ENCODE measurements at regions not wholly inside any gene's neighbourhood (a gene's known extent, or its start where the extent isn't known, plus 50 kb on each side); places are given as distances from the start of the nearest gene placed in this dataset.

GRCh38 chr5:4116834-4117233, 521.2 kb downstream of the IRX1 start:
- ATAC-seq, result no peak
- no peak overlapping the region for H3K27ac Mint-ChIP-seq
- H3K4me3 Mint-ChIP-seq, result no peak overlapping the region
- intact Hi-C loops (cut with micrococcal nuclease), result no loop called here
- no peaks in the 10 kb centered on the region for H3K4me1 ChIP-seq (ENCODE audit: control insufficient read depth in 2 of 2, insufficient read depth in 2 of 2, low read length in 2 of 2)
- H3K36me3 Mint-ChIP-seq, result no peaks in the 10 kb centered on the region
- no peaks in the 10 kb centered on the region for H3K36me3 ChIP-seq (ENCODE audit: control insufficient read depth in 2 of 3, insufficient read depth in 3 of 3, low read length in 3 of 3)
- H3K4me1 Mint-ChIP-seq, result no peaks in the 10 kb centered on the region
- no peak overlapping the region for H3K4me3 ChIP-seq (ENCODE audit: low read length)
- CTCF ChIA-PET, result no interaction called here
- POLR2A ChIA-PET, result no interaction called here
- no peaks in the 10 kb centered on the region for H3K27me3 Mint-ChIP-seq
- DNase-seq, result no peak
- no peaks in the 10 kb centered on the region for H3K9me3 ChIP-seq (ENCODE audit: control insufficient read depth in 2 of 3, low read length in 3 of 3)
- H3K27me3 ChIP-seq (ENCODE audit: control insufficient read depth in 2 of 2, insufficient read depth in 2 of 2, low read length in 2 of 2), result no peaks in the 10 kb centered on the region
- H3K27ac ChIP-seq (ENCODE audit: low read depth, low read length), result no peak overlapping the region
- peaks cover 0 to 13% (median 5%) of the 10 kb centered on the region in 11 donors for H3K9me3 Mint-ChIP-seq

GRCh38 chr5:4124221-4124970, 528.8 kb downstream of the IRX1 start:
- H3K9me3 ChIP-seq (ENCODE audit: control insufficient read depth in 2 of 3, low read length in 3 of 3), result no peaks in the 10 kb centered on the region
- Mint-ChIP-seq H3K36me3 (no peaks in the 10 kb centered on the region), H3K27me3 (peaks cover 0 to 3% (median 0%) of the 10 kb centered on the region in 5 donors), H3K4me1 (no peaks in the 10 kb centered on the region), H3K4me3 (no peak overlapping the region), H3K27ac (no peak overlapping the region), H3K9me3 (peaks cover 1 to 20% (median 9%) of the 10 kb centered on the region in 11 donors)
- H3K4me3 ChIP-seq (ENCODE audit: low read length), result no peak overlapping the region
- H3K4me1 ChIP-seq (ENCODE audit: control insufficient read depth in 2 of 2, insufficient read depth in 2 of 2, low read length in 2 of 2), result no peaks in the 10 kb centered on the region
- H3K27ac ChIP-seq (ENCODE audit: low read depth, low read length), result no peak overlapping the region
- ChIA-PET POLR2A (no interaction called here), CTCF (interaction anchor here (0.7 kb wide), 1 partner anchor 13 kb away, joined by 4 read pairs; no protein-coding TSS in a partner anchor)
- no peaks in the 10 kb centered on the region for H3K36me3 ChIP-seq (ENCODE audit: control insufficient read depth in 2 of 3, insufficient read depth in 3 of 3, low read length in 3 of 3)
- H3K27me3 ChIP-seq (ENCODE audit: control insufficient read depth in 2 of 2, insufficient read depth in 2 of 2, low read length in 2 of 2), result no peaks in the 10 kb centered on the region
- ATAC-seq (no peak), DNase-seq (no peak)
- intact Hi-C loops (cut with micrococcal nuclease), result no loop called here

- Mint-ChIP-seq H3K27ac (no peak overlapping the region), H3K36me3 (no peaks in the 10 kb centered on the region), H3K4me1 (no peaks in the 10 kb centered on the region), H3K27me3 (peaks cover 0 to 3% (median 0%) of the 10 kb centered on the region in 5 donors), H3K9me3 (peaks cover 0 to 12% (median 4%) of the 10 kb centered on the region in 11 donors), H3K4me3 (no peak overlapping the region)
- H3K27me3 ChIP-seq (ENCODE audit: control insufficient read depth in 2 of 2, insufficient read depth in 2 of 2, low read length in 2 of 2), result no peaks in the 10 kb centered on the region
- ATAC-seq (no peak), DNase-seq (no peak)
- intact Hi-C loops (cut with micrococcal nuclease), result no loop called here
- CTCF ChIA-PET, result no interaction called here
- H3K36me3 ChIP-seq (ENCODE audit: control insufficient read depth in 2 of 3, insufficient read depth in 3 of 3, low read length in 3 of 3), result no peaks in the 10 kb centered on the region
- POLR2A ChIA-PET, result no interaction called here
- H3K9me3 ChIP-seq (ENCODE audit: control insufficient read depth in 2 of 3, low read length in 3 of 3), result no peaks in the 10 kb centered on the region
- no peaks in the 10 kb centered on the region for H3K4me1 ChIP-seq (ENCODE audit: control insufficient read depth in 2 of 2, insufficient read depth in 2 of 2, low read length in 2 of 2)
- H3K27ac ChIP-seq (ENCODE audit: low read depth, low read length), result no peak overlapping the region
- H3K4me3 ChIP-seq (ENCODE audit: low read length), result no peak overlapping the region
These were observed 533.4 kb downstream of the IRX1 start for GRCh38 chr5:4128994-4129393.

- Mint-ChIP-seq H3K27me3 (peaks cover 0 to 1% (median 0%) of the 10 kb centered on the region in 5 donors), H3K27ac (no peak overlapping the region), H3K4me3 (no peak overlapping the region), H3K9me3 (peaks cover 0 to 12% (median 4%) of the 10 kb centered on the region in 11 donors), H3K36me3 (no peaks in the 10 kb centered on the region), H3K4me1 (no peaks in the 10 kb centered on the region)
- Histone ChIP-seq H3K27ac (ENCODE audit: low read depth, low read length) (no peak overlapping the region), H3K36me3 (ENCODE audit: control insufficient read depth in 2 of 3, insufficient read depth in 3 of 3, low read length in 3 of 3) (no peaks in the 10 kb centered on the region), H3K4me1 (ENCODE audit: control insufficient read depth in 2 of 2, insufficient read depth in 2 of 2, low read length in 2 of 2) (no peaks in the 10 kb centered on the region), H3K9me3 (ENCODE audit: control insufficient read depth in 2 of 3, low read length in 3 of 3) (no peaks in the 10 kb centered on the region), H3K27me3 (ENCODE audit: control insufficient read depth in 2 of 2, insufficient read depth in 2 of 2, low read length in 2 of 2) (no peaks in the 10 kb centered on the region), H3K4me3 (ENCODE audit: low read length) (no peak overlapping the region)
- ChIA-PET CTCF (no interaction called here), POLR2A (no interaction called here)
- DNase-seq (no peak), ATAC-seq (no peak)
- intact Hi-C loops (cut with micrococcal nuclease), result no loop called here
These were observed 533.9 kb downstream of the IRX1 start for GRCh38 chr5:4129523-4129922.

- Mint-ChIP-seq H3K27me3 (no peaks in the 10 kb centered on the region), H3K9me3 (peaks cover 0 to 11% (median 2%) of the 10 kb centered on the region in 11 donors), H3K4me1 (no peaks in the 10 kb centered on the region), H3K4me3 (no peak overlapping the region), H3K36me3 (no peaks in the 10 kb centered on the region), H3K27ac (no peak overlapping the region)
- H3K27me3 ChIP-seq (ENCODE audit: control insufficient read depth in 2 of 2, insufficient read depth in 2 of 2, low read length in 2 of 2), result no peaks in the 10 kb centered on the region
- H3K4me3 ChIP-seq (ENCODE audit: low read length), result no peak overlapping the region
- H3K9me3 ChIP-seq (ENCODE audit: control insufficient read depth in 2 of 3, low read length in 3 of 3), result no peaks in the 10 kb centered on the region
- intact Hi-C loops (cut with micrococcal nuclease), result no loop called here
- ChIA-PET POLR2A (no interaction called here), CTCF (no interaction called here)
- DNase-seq, result no peak
- no peaks in the 10 kb centered on the region for H3K4me1 ChIP-seq (ENCODE audit: control insufficient read depth in 2 of 2, insufficient read depth in 2 of 2, low read length in 2 of 2)
- no peak for ATAC-seq
- no peak overlapping the region for H3K27ac ChIP-seq (ENCODE audit: low read depth, low read length)
- H3K36me3 ChIP-seq (ENCODE audit: control insufficient read depth in 2 of 3, insufficient read depth in 3 of 3, low read length in 3 of 3), result no peaks in the 10 kb centered on the region
These were observed 535.2 kb downstream of the IRX1 start for GRCh38 chr5:4130819-4131218.

- intact Hi-C loops (cut with micrococcal nuclease), result no loop called here
- H3K4me3 ChIP-seq (ENCODE audit: low read length), result no peak overlapping the region
- H3K9me3 ChIP-seq (ENCODE audit: control insufficient read depth in 2 of 3, low read length in 3 of 3), result no peaks in the 10 kb centered on the region
- H3K4me1 ChIP-seq (ENCODE audit: control insufficient read depth in 2 of 2, insufficient read depth in 2 of 2, low read length in 2 of 2), result no peaks in the 10 kb centered on the region
- H3K36me3 ChIP-seq (ENCODE audit: control insufficient read depth in 2 of 3, insufficient read depth in 3 of 3, low read length in 3 of 3), result no peaks in the 10 kb centered on the region
- Mint-ChIP-seq H3K9me3 (peaks cover 0 to 19% (median 5%) of the 10 kb centered on the region in 11 donors), H3K36me3 (no peaks in the 10 kb centered on the region), H3K27me3 (peaks cover 0 to 3% (median 0%) of the 10 kb centered on the region in 5 donors), H3K4me3 (no peak overlapping the region), H3K27ac (no peak overlapping the region), H3K4me1 (no peaks in the 10 kb centered on the region)
- no peak overlapping the region for H3K27ac ChIP-seq (ENCODE audit: low read depth, low read length)
- no peak for DNase-seq
- no peak for ATAC-seq
- no peaks in the 10 kb centered on the region for H3K27me3 ChIP-seq (ENCODE audit: control insufficient read depth in 2 of 2, insufficient read depth in 2 of 2, low read length in 2 of 2)
- ChIA-PET POLR2A (no interaction called here), CTCF (interaction anchor here (0.6 kb wide), 1 partner anchor 13 kb away, joined by 4 read pairs; no protein-coding TSS in a partner anchor)
These were observed 542.1 kb downstream of the IRX1 start for GRCh38 chr5:4137781-4138180.

- ATAC-seq, result no peak
- no peak overlapping the region for H3K4me3 Mint-ChIP-seq
- no peak overlapping the region for H3K27ac ChIP-seq (ENCODE audit: low read depth, low read length)
- no peak overlapping the region for H3K27ac Mint-ChIP-seq
- no peak overlapping the region for H3K4me3 ChIP-seq (ENCODE audit: low read length)
- ChIA-PET CTCF (no interaction called here), POLR2A (no interaction called here)
- no peaks in the 10 kb centered on the region for H3K4me1 Mint-ChIP-seq
- H3K27me3 ChIP-seq (ENCODE audit: control insufficient read depth in 2 of 2, insufficient read depth in 2 of 2, low read length in 2 of 2), result no peaks in the 10 kb centered on the region
- H3K36me3 ChIP-seq (ENCODE audit: control insufficient read depth in 2 of 3, insufficient read depth in 3 of 3, low read length in 3 of 3), result no peaks in the 10 kb centered on the region
- peaks cover 0 to 25% (median 6%) of the 10 kb centered on the region in 11 donors for H3K9me3 Mint-ChIP-seq
- intact Hi-C loops (cut with micrococcal nuclease), result no loop called here
- H3K9me3 ChIP-seq (ENCODE audit: control insufficient read depth in 2 of 3, low read length in 3 of 3), result no peaks in the 10 kb centered on the region
- H3K27me3 Mint-ChIP-seq, result peaks cover 0 to 3% (median 0%) of the 10 kb centered on the region in 5 donors
- no peaks in the 10 kb centered on the region for H3K4me1 ChIP-seq (ENCODE audit: control insufficient read depth in 2 of 2, insufficient read depth in 2 of 2, low read length in 2 of 2)
- DNase-seq, result no peak
- peaks cover 0 to 3% (median 0%) of the 10 kb centered on the region in 5 donors for H3K36me3 Mint-ChIP-seq
These were observed 547.2 kb downstream of the IRX1 start for GRCh38 chr5:4142842-4143241.
